Neural progenitor cell (in vitro differentiated cells): ENCODE measurements at regions not wholly inside any gene's neighbourhood (a gene's known extent, or its start where the extent isn't known, plus 50 kb on each side); places are given as distances from the start of the nearest gene placed in this dataset.

ENCODE experiments used
- EZH2 ChIP-seq: fragments of 200-600 bp; sonication (generic); IDR thresholded peaks from 2 replicates; pipeline ENCODE4 v1.6.1; 2017; ENCODE audit warnings: antibody characterized with exemption, mild to moderate bottlenecking, moderate library complexity
- EZH2phosphoT487 ChIP-seq: fragments of 200-600 bp; sonication (generic); IDR thresholded peaks from 2 replicates; pipeline ENCODE4 v1.6.1; 2017; ENCODE audit warnings: antibody characterized with exemption
- TF ChIP-seq, protein P1 (sequence below): fragments of 200-600 bp; sonication (generic); IDR thresholded peaks from 2 replicates; pipeline ENCODE4 v1.5.1; 2017; ENCODE audit warnings: antibody characterized with exemption, mild to moderate bottlenecking

DNA sequence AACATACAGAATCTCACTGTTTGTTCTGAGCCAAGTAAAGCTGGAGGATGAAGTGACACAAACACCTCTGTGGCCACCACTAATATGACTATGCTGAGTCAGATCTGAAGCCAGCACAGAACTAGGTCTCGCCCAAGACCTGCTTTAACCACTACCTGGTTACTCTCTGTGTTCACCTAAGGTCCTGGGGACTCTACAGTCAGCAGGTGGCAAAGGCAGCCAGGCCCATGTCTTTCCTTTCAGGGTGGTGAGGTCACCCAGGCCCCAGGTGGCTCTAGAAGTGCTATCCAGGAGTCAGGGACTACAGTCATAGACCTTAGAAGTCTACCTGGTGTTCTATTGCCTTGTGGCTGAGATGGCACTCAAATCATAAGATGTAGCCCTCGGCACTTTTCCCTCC lies 287.9 kb upstream of the ARRDC4 start:
- TF ChIP-seq, protein P1, sequence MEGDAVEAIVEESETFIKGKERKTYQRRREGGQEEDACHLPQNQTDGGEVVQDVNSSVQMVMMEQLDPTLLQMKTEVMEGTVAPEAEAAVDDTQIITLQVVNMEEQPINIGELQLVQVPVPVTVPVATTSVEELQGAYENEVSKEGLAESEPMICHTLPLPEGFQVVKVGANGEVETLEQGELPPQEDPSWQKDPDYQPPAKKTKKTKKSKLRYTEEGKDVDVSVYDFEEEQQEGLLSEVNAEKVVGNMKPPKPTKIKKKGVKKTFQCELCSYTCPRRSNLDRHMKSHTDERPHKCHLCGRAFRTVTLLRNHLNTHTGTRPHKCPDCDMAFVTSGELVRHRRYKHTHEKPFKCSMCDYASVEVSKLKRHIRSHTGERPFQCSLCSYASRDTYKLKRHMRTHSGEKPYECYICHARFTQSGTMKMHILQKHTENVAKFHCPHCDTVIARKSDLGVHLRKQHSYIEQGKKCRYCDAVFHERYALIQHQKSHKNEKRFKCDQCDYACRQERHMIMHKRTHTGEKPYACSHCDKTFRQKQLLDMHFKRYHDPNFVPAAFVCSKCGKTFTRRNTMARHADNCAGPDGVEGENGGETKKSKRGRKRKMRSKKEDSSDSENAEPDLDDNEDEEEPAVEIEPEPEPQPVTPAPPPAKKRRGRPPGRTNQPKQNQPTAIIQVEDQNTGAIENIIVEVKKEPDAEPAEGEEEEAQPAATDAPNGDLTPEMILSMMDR: no peak
- TF ChIP-seq EZH2: no peak
- TF ChIP-seq EZH2phosphoT487: no peak
